WTC11 (cell line): ENCODE measurements at regions not wholly inside any gene's neighbourhood (a gene's known extent, or its start where the extent isn't known, plus 50 kb on each side); places are given as distances from the start of the nearest gene placed in this dataset.

Source experiments
- CBFB ChIP-seq: sonication (generic); formaldehyde crosslinking; IDR thresholded peaks from 2 replicates; pipeline ENCODE4 v1.8.1; 2022; ENCODE audit warnings: mild to moderate bottlenecking, low read depth, missing genetic modification reagents
- E2F4 ChIP-seq: sonication (generic); formaldehyde crosslinking; IDR thresholded peaks from 2 replicates; pipeline ENCODE4 v1.8.1; 2022; ENCODE audit warnings: low read depth, mild to moderate bottlenecking, moderate library complexity, missing genetic modification reagents, borderline replicate concordance
- JUN ChIP-seq: sonication (generic); formaldehyde crosslinking; IDR thresholded peaks from 2 replicates; pipeline ENCODE4 v1.8.0; 2023; ENCODE audit warnings: mild to moderate bottlenecking, missing genetic modification reagents
- MAX ChIP-seq: sonication (generic); formaldehyde crosslinking; IDR thresholded peaks from 2 replicates; pipeline ENCODE4 v1.8.0; 2022; ENCODE audit warnings: mild to moderate bottlenecking, missing genetic modification reagents
- NR2C2 ChIP-seq: sonication (generic); formaldehyde crosslinking; IDR thresholded peaks from 2 replicates; pipeline ENCODE4 v1.8.0; 2022; ENCODE audit warnings: mild to moderate bottlenecking, missing genetic modification reagents
- ZNF232 ChIP-seq: sonication (generic); formaldehyde crosslinking; IDR thresholded peaks from 2 replicates; pipeline ENCODE4 v1.8.0; 2022; ENCODE audit warnings: mild to moderate bottlenecking, missing genetic modification reagents
- TF ChIP-seq, protein P1 (sequence below): fragments of 200-600 bp; IDR thresholded peaks from 2 replicates; pipeline ENCODE4 v1.8.0; 2022; ENCODE audit warnings: antibody characterized with exemption

- no peak for TF ChIP-seq ZNF232 (CRISPR knock-in tag)
- TF ChIP-seq E2F4 (CRISPR knock-in tag): no peak
- TF ChIP-seq NR2C2 (CRISPR knock-in tag): no peak
- TF ChIP-seq, protein P1, sequence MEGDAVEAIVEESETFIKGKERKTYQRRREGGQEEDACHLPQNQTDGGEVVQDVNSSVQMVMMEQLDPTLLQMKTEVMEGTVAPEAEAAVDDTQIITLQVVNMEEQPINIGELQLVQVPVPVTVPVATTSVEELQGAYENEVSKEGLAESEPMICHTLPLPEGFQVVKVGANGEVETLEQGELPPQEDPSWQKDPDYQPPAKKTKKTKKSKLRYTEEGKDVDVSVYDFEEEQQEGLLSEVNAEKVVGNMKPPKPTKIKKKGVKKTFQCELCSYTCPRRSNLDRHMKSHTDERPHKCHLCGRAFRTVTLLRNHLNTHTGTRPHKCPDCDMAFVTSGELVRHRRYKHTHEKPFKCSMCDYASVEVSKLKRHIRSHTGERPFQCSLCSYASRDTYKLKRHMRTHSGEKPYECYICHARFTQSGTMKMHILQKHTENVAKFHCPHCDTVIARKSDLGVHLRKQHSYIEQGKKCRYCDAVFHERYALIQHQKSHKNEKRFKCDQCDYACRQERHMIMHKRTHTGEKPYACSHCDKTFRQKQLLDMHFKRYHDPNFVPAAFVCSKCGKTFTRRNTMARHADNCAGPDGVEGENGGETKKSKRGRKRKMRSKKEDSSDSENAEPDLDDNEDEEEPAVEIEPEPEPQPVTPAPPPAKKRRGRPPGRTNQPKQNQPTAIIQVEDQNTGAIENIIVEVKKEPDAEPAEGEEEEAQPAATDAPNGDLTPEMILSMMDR: no peak
- no peak for TF ChIP-seq MAX (CRISPR knock-in tag)
- no peak for TF ChIP-seq JUN
- TF ChIP-seq CBFB (CRISPR knock-in tag): no peak
Observed at GRCh38 chr19:31947436-31948115, 397.8 kb upstream of the ZNF507 start.
